GM12892 (cell line): ENCODE measurements at regions not wholly inside any gene's neighbourhood (a gene's known extent, or its start where the extent isn't known, plus 50 kb on each side); places are given as distances from the start of the nearest gene placed in this dataset.

Source experiments
- DNase-seq: peaks from one replicate; pipeline ENCODE4 v3.0.0; 2011; ENCODE audit not compliant: insufficient read length
- FAIRE-seq: peaks from 2 replicates; lab custom pipeline; 2011; peaks lifted over from hg19 to GRCh38; lab: Jason Lieb, UNC
- POLR2A ChIP-seq: IDR thresholded peaks from 2 replicates; pipeline ENCODE4 v1.6.1; 2011; ENCODE audit warnings: low read depth, low read length, control low read depth
- POLR2AphosphoS5 ChIP-seq: IDR thresholded peaks from 2 replicates; pipeline ENCODE4 v1.6.1; 2011; ENCODE audit warnings: low read depth, low read length, control low read depth
- TAF1 ChIP-seq: IDR thresholded peaks from 2 replicates; pipeline ENCODE4 v1.6.1; 2011; ENCODE audit warnings: low read depth, mild to moderate bottlenecking, control low read depth, low read length, borderline replicate concordance

DNA sequence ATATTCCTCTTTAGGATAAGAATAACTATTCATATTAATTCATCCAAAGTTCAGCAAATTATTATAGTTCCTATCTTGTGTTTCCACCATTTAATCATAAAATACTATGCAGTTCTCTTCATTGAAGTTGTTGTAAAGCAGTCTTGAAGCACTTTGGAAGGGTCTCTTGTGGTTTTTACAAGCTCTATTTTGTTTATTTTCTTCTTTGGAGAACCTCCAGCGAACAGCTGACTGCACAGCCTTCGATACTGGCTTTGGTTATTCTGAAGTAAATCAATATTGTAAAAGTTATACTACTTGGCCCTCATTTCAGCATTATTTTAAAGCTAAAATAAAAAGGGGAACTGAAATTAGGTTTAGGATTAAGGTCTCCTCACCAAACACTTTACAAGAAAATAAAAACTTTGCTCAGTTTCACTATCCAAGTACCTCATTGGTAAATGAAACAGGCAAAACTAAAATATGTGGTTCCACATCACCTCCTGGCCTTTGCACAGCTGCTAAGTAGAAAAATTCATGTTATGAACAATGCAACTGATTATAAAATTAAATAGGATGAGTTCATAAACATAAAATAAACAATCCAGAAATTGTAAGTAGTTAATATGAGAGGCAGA, 1629.2 kb upstream of the ADGRL3 start:
- FAIRE-seq (no peak), DNase-seq (no peak)
- no peak for TF ChIP-seq POLR2A
- TF ChIP-seq POLR2AphosphoS5 = no peak
- no peak for TF ChIP-seq TAF1

DNA sequence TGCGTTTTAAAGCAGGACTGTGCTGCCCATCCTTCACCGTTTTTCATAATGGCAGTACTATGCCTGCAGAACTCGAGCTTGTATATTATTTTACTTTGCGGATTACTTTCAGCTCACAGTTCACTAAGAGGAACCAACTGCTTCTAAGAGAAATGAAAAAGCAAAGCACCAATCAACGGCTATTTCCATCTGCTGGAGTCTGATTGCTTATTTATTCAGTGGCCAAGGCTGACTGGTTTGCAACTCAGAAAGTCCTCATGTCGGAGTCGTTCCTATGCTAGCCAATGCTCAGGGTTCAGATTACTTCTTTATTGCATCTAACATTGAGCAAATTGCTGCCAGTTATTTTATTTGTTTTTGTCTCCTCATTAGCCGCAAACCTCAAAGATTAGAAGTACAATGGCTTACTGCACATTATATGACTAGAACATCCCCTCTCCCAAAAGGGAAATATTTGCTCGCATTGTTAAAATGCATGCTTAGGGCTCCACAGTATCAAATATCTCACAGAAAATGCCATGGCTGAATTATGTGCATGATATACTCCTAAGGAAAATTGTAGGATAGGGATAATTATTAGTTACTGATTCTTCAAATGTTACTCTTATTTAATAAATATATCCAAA, 1628.2 kb upstream of the ADGRL3 start:
- FAIRE-seq (no peak), DNase-seq (no peak)
- TF ChIP-seq POLR2AphosphoS5 (no peak), POLR2A (no peak), TAF1 (no peak)

DNA sequence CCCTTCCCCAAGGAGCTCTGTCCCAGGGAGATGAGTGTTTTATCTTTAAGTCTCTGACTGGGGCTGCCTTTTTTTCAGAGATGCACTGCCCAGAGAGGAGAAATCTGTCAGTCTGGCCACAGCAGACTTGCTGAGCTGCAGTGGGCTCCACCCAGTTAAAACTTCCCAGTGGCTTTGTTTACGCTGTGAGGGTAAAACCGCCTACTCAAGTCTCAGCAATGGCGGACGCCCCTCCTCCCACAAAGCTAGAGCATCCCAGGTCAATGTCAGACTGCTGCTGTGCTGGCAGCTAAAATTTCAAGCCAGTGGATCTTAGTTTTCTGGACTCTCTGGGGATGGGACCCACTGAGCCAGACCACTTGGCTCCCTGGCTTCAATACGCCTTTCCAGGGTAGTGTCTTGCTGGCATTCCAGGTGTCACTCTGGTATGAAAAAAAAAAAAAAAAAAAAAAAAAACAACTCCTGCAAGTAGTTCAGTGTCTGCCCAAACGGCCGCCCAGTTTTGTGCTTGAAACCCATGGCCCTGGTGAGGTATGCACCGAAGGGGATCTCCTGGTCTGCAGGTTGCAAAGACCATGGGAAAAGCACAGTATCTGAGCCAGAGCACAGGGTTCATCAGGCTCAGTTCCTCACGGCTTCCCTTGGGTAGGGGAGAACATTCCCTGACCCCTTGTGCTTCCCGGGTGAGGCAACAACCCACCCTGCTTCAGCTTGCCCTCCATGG, 1616.1 kb upstream of the ADGRL3 start:
- no peak for FAIRE-seq
- TF ChIP-seq POLR2A = no peak
- TF ChIP-seq TAF1 = no peak
- TF ChIP-seq POLR2AphosphoS5 = no peak
- DNase-seq = no peak

DNA sequence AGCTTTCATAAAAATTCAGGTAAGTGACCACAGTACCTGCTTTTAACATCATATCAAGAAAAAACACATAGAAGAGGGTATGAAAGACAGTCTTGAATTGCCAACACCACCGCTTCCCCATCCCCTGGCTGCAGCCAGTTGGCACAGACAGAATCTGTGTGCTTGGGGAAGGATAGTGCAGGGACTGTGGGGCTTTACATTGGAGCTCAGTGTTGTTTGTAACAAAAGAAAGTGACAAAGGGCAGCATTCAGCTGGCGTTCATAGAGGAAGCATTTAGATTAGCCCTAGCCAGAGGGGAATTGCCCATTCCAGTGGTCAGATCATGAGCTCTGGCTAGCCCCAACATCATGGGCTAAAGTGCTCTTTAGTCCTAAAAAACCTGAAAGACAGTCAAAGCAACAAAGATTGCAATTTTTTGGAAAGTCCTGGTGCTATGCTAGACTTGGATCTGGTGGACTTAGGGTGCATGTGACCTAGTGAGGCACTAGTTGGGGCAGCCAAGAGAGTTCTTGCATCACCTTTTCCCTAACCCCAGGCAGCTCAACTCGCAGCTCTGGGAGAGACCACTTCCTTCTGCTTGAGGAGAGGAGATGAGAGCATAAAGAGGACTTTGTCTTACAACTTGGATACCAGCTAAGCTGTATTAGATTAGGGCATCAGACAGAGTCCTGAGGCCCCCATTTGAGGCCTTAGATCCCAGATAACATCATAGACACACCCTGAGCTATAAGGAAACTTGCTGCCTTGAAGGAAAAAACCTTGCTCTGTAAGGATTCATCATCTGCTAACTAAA, 1602.4 kb upstream of the ADGRL3 start:
- DNase-seq (no peak), FAIRE-seq (no peak)
- TF ChIP-seq TAF1 (no peak), POLR2A (no peak), POLR2AphosphoS5 (no peak)

DNA sequence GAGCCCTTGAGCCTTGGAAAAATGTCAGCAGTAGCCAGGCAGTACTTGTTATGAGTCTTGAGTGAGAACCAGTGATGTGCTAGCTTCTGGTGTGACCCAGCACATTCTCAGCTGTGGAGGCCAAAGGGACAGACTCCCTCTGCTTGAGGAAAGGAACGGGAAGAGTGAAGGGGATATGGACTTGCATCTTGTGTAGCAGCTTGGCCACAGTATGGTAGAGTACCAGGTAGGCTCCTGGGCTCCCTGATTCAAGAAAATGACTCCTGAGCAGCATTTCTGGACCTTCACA, 1601.9 kb upstream of the ADGRL3 start:
- DNase-seq (no peak), FAIRE-seq (no peak)
- no peak for TF ChIP-seq POLR2A
- no peak for TF ChIP-seq TAF1
- no peak for TF ChIP-seq POLR2AphosphoS5

DNA sequence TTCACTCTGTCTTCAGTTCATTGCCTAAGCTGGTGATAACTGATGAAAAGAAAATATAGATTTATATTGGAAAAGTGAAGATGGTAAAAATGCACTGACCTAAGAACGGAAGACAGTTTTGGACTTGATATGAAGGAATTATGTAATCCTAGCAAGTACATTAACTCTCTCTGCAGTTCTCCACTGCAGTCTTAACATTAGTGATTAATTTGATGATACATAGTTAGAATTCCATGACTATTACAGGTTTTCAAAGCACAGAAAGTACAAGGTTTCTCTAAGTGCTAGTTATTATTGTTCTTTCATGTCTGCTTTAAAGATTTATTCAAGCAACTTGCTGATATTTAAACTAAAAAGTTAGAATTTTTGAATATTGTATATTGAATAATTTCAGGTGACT, 1591.7 kb upstream of the ADGRL3 start:
- DNase-seq (no peak), FAIRE-seq (no peak)

DNA sequence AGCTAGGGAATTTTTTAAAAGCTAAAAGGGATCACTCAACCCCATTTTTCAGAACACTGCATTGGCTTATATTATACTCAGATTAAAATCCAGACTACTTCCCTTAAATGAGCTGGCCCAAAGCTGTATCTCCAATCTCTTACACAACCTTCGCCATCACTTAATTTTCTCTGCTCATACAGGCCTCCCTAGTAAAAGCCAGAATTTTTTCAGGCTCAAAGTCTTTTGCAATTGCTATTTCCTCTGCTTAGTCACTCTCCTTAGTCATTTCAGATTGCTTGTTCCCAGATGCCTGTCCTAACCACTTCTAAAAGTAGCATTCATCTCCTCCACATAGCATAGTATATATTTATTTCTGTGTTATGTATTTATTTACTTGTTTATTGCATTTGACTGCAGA, 1587.9 kb upstream of the ADGRL3 start:
- TF ChIP-seq TAF1 (no peak), POLR2AphosphoS5 (no peak), POLR2A (no peak)
- FAIRE-seq (no peak), DNase-seq (no peak)

More for the DNA sequence above, 1591.7 kb upstream of the ADGRL3 start:
- TF ChIP-seq POLR2AphosphoS5 (no peak), POLR2A (no peak), TAF1 (no peak)

DNA sequence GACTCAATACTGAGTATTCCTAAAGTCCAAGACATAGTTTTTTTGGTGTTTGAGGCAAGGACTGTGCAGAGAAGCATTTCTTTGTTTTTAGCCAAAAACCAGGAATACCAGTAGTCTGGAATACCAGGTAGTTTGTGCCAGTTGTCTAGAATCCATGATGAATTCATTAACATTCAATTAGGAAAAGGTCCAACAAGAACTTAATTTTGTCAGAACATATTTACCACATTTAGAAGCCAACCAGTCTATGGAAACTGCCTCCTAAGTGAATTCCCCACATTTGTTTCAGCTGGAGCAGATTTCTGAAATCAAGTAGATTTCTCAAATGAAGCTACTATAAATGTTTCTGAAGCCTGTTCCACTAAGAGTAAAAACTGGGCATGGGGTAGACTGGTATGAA, 1584.8 kb upstream of the ADGRL3 start:
- DNase-seq (no peak), FAIRE-seq (no peak)
- no peak for TF ChIP-seq POLR2AphosphoS5
- no peak for TF ChIP-seq TAF1
- no peak for TF ChIP-seq POLR2A

DNA sequence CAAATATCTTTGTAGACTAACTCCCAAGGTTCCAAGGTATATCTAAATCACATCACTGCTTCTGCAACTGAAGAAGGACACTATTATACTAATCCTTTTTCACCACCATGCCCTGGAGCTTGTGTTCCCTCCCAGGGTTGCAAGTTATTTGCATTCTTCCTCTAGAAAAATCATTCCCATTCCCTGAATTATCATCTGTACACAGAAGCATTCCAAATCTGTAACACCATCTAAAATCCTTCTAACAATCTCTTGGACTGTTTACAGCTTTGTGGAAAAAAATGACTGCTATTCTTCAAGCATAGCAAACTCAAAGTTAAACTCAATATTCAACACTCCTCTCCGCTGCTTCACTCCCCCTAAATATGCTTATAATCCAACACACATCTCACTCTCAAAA, 1570.8 kb upstream of the ADGRL3 start:
- DNase-seq (no peak), FAIRE-seq (no peak)
- TF ChIP-seq POLR2A = no peak
- TF ChIP-seq TAF1 = no peak
- no peak for TF ChIP-seq POLR2AphosphoS5

DNA sequence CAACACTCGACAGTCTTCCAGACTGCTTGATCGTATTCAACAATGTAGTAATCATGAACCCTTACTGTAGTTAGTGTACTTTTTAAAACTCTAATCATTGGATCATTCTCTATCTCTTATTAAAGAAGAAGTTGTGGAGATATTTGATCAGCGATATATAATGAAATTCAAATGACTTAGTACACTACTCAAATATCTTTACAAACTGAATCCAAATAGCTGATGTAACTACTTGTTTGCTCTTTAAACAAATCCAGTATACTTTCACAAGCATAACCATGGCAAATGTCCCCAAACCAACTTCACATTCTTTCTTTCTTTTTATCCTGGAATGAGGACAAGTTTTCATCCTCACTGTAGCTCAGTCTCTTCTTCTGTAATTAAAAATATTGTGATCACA, 1569.9 kb upstream of the ADGRL3 start:
- no peak for DNase-seq

DNA sequence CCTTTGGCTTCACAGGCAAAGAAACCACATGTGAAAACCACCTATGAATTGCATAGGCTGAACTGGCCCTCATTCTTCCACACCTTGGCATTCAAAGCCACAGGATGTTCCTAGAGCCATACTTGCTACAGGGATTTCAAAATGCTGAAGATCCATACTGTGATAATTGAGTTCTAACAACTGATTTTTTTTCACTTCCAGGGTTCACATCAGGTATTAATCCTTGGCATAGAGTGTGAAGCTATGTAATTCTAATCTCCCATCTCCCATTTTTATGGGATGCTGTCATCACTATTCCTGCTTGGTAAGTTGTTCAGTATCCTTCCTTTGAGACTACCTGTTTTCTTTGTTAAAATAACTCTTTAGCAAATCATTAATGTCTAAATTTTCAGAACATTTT, 1569.2 kb upstream of the ADGRL3 start:
- FAIRE-seq (no peak), DNase-seq (no peak)
- TF ChIP-seq TAF1 (no peak), POLR2A (no peak), POLR2AphosphoS5 (no peak)

More for the DNA sequence above, 1569.9 kb upstream of the ADGRL3 start:
- TF ChIP-seq POLR2AphosphoS5 (no peak), POLR2A (no peak), TAF1 (no peak)
- no peak for FAIRE-seq
